ENCODE measurements at regions not wholly inside any gene's neighbourhood (a gene's known extent, or its start where the extent isn't known, plus 50 kb on each side); places are given as distances from the start of the nearest gene placed in this dataset.
"Not testable (repeated sequence)": the region's sequence is repeated elsewhere in the genome, so short reads cannot be mapped to it uniquely, and the experiment has no call there.

DNA sequence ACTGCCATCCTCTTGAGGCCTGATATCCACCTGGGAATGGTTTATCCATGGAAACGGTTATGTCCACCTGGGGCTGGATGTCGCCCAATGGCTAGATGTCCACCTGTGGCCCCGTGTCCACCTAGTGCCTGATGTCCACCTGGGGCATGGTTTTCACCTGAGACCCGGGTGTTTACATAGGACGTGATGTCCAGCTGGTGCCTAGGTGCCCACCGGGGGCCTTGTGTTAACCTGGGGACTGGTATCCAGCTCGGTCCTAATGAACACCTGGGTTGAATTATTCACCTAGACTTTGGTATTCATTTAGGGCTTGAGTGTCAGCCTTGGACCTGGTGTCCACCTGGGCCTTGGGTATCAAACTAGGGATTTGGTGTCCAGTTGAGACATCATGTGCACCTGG, 202.7 kb downstream of the POTEG start:
- H3K9me3 ChIP-seq (ENCODE audit: control insufficient read depth, low read depth, low read length); H3K56ac ChIP-seq (ENCODE audit: insufficient read length, low read depth, low read length); H2BK12ac ChIP-seq (ENCODE audit: insufficient read length, low read depth, low read length); H3K79me1 ChIP-seq (ENCODE audit: insufficient read depth, low read depth, low read length, poor library complexity, severe bottlenecking); H2AFZ ChIP-seq (ENCODE audit: low read length); H3T11ph ChIP-seq (ENCODE audit: low read length); H2BK15ac ChIP-seq (ENCODE audit: low read depth, low read length); H4K8ac ChIP-seq (replicated peaks; ENCODE audit: insufficient read length, low read depth, low read length); H3K36me3 Mint-ChIP-seq (ENCODE audit: insufficient read depth in 1 of 3, low read depth in 3 of 3); H3K14ac ChIP-seq (ENCODE audit: insufficient read depth, low read length); H2AK5ac ChIP-seq (ENCODE audit: insufficient read length, low read length); H2BK5ac ChIP-seq (ENCODE audit: insufficient read length, low read length); H3K79me2 ChIP-seq (ENCODE audit: insufficient read depth, low read length); H3K4me2 ChIP-seq (ENCODE audit: insufficient read depth, insufficient read length, low read length); H3K4me1 ChIP-seq (ENCODE audit: insufficient read depth, low read length); H3K4ac ChIP-seq (ENCODE audit: low read depth, low read length); H3K9me3 Mint-ChIP-seq; H2BK20ac ChIP-seq (ENCODE audit: low read depth, low read length, poor library complexity, severe bottlenecking); H3K23ac ChIP-seq (ENCODE audit: insufficient read length, low read depth, low read length); H3K18ac ChIP-seq (ENCODE audit: insufficient read length, low read depth, low read length); H3K27me3 ChIP-seq (ENCODE audit: insufficient read depth, low read length); H3K27ac ChIP-seq (ENCODE audit: insufficient read length, low read depth, low read length); H4K91ac ChIP-seq (ENCODE audit: insufficient read length, low read depth, low read length); H2BK120ac ChIP-seq (ENCODE audit: low read depth, low read length, poor library complexity, severe bottlenecking); H3K4me1 Mint-ChIP-seq; H3K23me2 ChIP-seq (ENCODE audit: insufficient read length, low read depth, low read length, poor library complexity, severe bottlenecking); H3K27ac Mint-ChIP-seq; H4K20me1 ChIP-seq (ENCODE audit: control insufficient read depth, insufficient read depth, insufficient read length); H3K27me3 Mint-ChIP-seq (ENCODE audit: low read depth); H3K9ac ChIP-seq (ENCODE audit: extremely low read depth, insufficient read length, low read length); DNase-seq; H3K4me3 Mint-ChIP-seq; H4K5ac ChIP-seq (ENCODE audit: insufficient read length, low read depth, low read length): not testable (repeated sequence)
- WGBS (ENCODE audit: extremely low coverage, insufficient read length, low lambda C conversion rate): no CpG with 5 or more reads among the region's 7 CpGs

- not testable (repeated sequence) for H3K9me3 ChIP-seq (ENCODE audit: control insufficient read depth, low read depth, low read length)
Measured at GRCh38 chr14:19234059-19234458, 200.1 kb downstream of the POTEG start.

GRCh38 chr14:19237656-19238055, 196.5 kb downstream of the POTEG start:
- H3K14ac ChIP-seq (ENCODE audit: insufficient read depth, low read length); H3K36me3 Mint-ChIP-seq (ENCODE audit: insufficient read depth in 1 of 3, low read depth in 3 of 3); H3K18ac ChIP-seq (ENCODE audit: insufficient read length, low read depth, low read length); H3T11ph ChIP-seq (ENCODE audit: low read length); H3K4me3 Mint-ChIP-seq; DNase-seq; H4K20me1 ChIP-seq (ENCODE audit: control insufficient read depth, insufficient read depth, insufficient read length); H3K79me2 ChIP-seq (ENCODE audit: insufficient read depth, low read length); H3K27ac ChIP-seq (ENCODE audit: insufficient read length, low read depth, low read length); H2BK5ac ChIP-seq (ENCODE audit: insufficient read length, low read length); H3K56ac ChIP-seq (ENCODE audit: insufficient read length, low read depth, low read length); H2BK12ac ChIP-seq (ENCODE audit: insufficient read length, low read depth, low read length); H3K4me1 Mint-ChIP-seq; H3K4me2 ChIP-seq (ENCODE audit: insufficient read depth, insufficient read length, low read length); H3K23me2 ChIP-seq (ENCODE audit: insufficient read length, low read depth, low read length, poor library complexity, severe bottlenecking); H3K79me1 ChIP-seq (ENCODE audit: insufficient read depth, low read depth, low read length, poor library complexity, severe bottlenecking); H3K9me3 ChIP-seq (ENCODE audit: control insufficient read depth, low read depth, low read length); H3K27me3 Mint-ChIP-seq (ENCODE audit: low read depth); H2BK20ac ChIP-seq (ENCODE audit: low read depth, low read length, poor library complexity, severe bottlenecking); H2BK15ac ChIP-seq (ENCODE audit: low read depth, low read length); H2AFZ ChIP-seq (ENCODE audit: low read length); H3K27ac Mint-ChIP-seq; H3K27me3 ChIP-seq (ENCODE audit: insufficient read depth, low read length); H3K4me1 ChIP-seq (ENCODE audit: insufficient read depth, low read length); H3K9ac ChIP-seq (ENCODE audit: extremely low read depth, insufficient read length, low read length); H4K91ac ChIP-seq (ENCODE audit: insufficient read length, low read depth, low read length); H2AK5ac ChIP-seq (ENCODE audit: insufficient read length, low read length); H4K5ac ChIP-seq (ENCODE audit: insufficient read length, low read depth, low read length); H3K4ac ChIP-seq (ENCODE audit: low read depth, low read length); H3K23ac ChIP-seq (ENCODE audit: insufficient read length, low read depth, low read length); H4K8ac ChIP-seq (replicated peaks; ENCODE audit: insufficient read length, low read depth, low read length); H2BK120ac ChIP-seq (ENCODE audit: low read depth, low read length, poor library complexity, severe bottlenecking): not testable (repeated sequence)
- peaks cover 11 to 17% of the 10 kb centered on the region in 2 experiments for H3K9me3 Mint-ChIP-seq
- WGBS (ENCODE audit: extremely low coverage, insufficient read length, low lambda C conversion rate): no CpG with 5 or more reads among the region's 2 CpGs

More at GRCh38 chr14:19234059-19234458, 200.1 kb downstream of the POTEG start:
- not testable (repeated sequence) for H2AK5ac ChIP-seq (ENCODE audit: insufficient read length, low read length); H3K4me3 Mint-ChIP-seq; H3K79me2 ChIP-seq (ENCODE audit: insufficient read depth, low read length); H2AFZ ChIP-seq (ENCODE audit: low read length); H3K9ac ChIP-seq (ENCODE audit: extremely low read depth, insufficient read length, low read length); H2BK120ac ChIP-seq (ENCODE audit: low read depth, low read length, poor library complexity, severe bottlenecking); H3K23me2 ChIP-seq (ENCODE audit: insufficient read length, low read depth, low read length, poor library complexity, severe bottlenecking); H2BK12ac ChIP-seq (ENCODE audit: insufficient read length, low read depth, low read length); H4K20me1 ChIP-seq (ENCODE audit: control insufficient read depth, insufficient read depth, insufficient read length); H3K14ac ChIP-seq (ENCODE audit: insufficient read depth, low read length); H4K91ac ChIP-seq (ENCODE audit: insufficient read length, low read depth, low read length); H3K36me3 Mint-ChIP-seq (ENCODE audit: insufficient read depth in 1 of 3, low read depth in 3 of 3); H3K79me1 ChIP-seq (ENCODE audit: insufficient read depth, low read depth, low read length, poor library complexity, severe bottlenecking); H3K4me1 ChIP-seq (ENCODE audit: insufficient read depth, low read length); H3K56ac ChIP-seq (ENCODE audit: insufficient read length, low read depth, low read length); H2BK20ac ChIP-seq (ENCODE audit: low read depth, low read length, poor library complexity, severe bottlenecking); H3K4me2 ChIP-seq (ENCODE audit: insufficient read depth, insufficient read length, low read length); H4K8ac ChIP-seq (replicated peaks; ENCODE audit: insufficient read length, low read depth, low read length); H3K23ac ChIP-seq (ENCODE audit: insufficient read length, low read depth, low read length); H3K27ac Mint-ChIP-seq; H3K27ac ChIP-seq (ENCODE audit: insufficient read length, low read depth, low read length); H3K27me3 ChIP-seq (ENCODE audit: insufficient read depth, low read length); H3K9me3 Mint-ChIP-seq; H2BK15ac ChIP-seq (ENCODE audit: low read depth, low read length); H3K27me3 Mint-ChIP-seq (ENCODE audit: low read depth); H2BK5ac ChIP-seq (ENCODE audit: insufficient read length, low read length); H4K5ac ChIP-seq (ENCODE audit: insufficient read length, low read depth, low read length); DNase-seq; H3K18ac ChIP-seq (ENCODE audit: insufficient read length, low read depth, low read length); H3K4ac ChIP-seq (ENCODE audit: low read depth, low read length); H3K4me1 Mint-ChIP-seq; H3T11ph ChIP-seq (ENCODE audit: low read length)

All from H9 (cell line).